NB4 (cell line): ENCODE measurements at regions not wholly inside any gene's neighbourhood (a gene's known extent, or its start where the extent isn't known, plus 50 kb on each side); places are given as distances from the start of the nearest gene placed in this dataset.
A peak's percentile ranks its signal among the peaks of the same experiment; 100 is the strongest.

Experiments
- DNase-seq: peaks from one replicate; pipeline ENCODE4 v3.0.0; 2010; ENCODE audit warnings: low read depth
- H3K4me3 ChIP-seq: one replicate; pipeline ENCODE4 v1.5.1; 2011; ENCODE audit warnings: mild to moderate bottlenecking, low read depth, low read length, moderate library complexity
- MYC ChIP-seq: IDR thresholded peaks from 2 replicates; pipeline ENCODE4 v1.6.1; 2011; ENCODE audit warnings: low read depth, low read length
- POLR2A ChIP-seq: IDR thresholded peaks from 2 replicates; pipeline ENCODE4 v1.6.1; 2011; ENCODE audit warnings: mild to moderate bottlenecking; ENCODE audit not compliant: insufficient read length; ENCODE audit errors: extremely low read depth
- TF ChIP-seq, protein P1 (sequence below): IDR thresholded peaks from 2 replicates; pipeline ENCODE4 v1.6.1; 2011; ENCODE audit warnings: low read depth, low read length
- TF ChIP-seq, protein P2 (sequence below): IDR thresholded peaks from one replicate; pipeline ENCODE4 v1.5.1; 2012; ENCODE audit warnings: low read depth, low read length

- TF ChIP-seq, protein P1, sequence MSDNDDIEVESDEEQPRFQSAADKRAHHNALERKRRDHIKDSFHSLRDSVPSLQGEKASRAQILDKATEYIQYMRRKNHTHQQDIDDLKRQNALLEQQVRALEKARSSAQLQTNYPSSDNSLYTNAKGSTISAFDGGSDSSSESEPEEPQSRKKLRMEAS: no peak
- TF ChIP-seq POLR2A (no peak), MYC (no peak)
- TF ChIP-seq, protein P2, sequence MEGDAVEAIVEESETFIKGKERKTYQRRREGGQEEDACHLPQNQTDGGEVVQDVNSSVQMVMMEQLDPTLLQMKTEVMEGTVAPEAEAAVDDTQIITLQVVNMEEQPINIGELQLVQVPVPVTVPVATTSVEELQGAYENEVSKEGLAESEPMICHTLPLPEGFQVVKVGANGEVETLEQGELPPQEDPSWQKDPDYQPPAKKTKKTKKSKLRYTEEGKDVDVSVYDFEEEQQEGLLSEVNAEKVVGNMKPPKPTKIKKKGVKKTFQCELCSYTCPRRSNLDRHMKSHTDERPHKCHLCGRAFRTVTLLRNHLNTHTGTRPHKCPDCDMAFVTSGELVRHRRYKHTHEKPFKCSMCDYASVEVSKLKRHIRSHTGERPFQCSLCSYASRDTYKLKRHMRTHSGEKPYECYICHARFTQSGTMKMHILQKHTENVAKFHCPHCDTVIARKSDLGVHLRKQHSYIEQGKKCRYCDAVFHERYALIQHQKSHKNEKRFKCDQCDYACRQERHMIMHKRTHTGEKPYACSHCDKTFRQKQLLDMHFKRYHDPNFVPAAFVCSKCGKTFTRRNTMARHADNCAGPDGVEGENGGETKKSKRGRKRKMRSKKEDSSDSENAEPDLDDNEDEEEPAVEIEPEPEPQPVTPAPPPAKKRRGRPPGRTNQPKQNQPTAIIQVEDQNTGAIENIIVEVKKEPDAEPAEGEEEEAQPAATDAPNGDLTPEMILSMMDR: no peak
- H3K4me3 ChIP-seq: no peak overlapping the region
- DNase-seq: no peak
Observed at GRCh38 chr3:86547692-86548091, 443.3 kb downstream of the VGLL3 start.

DNA sequence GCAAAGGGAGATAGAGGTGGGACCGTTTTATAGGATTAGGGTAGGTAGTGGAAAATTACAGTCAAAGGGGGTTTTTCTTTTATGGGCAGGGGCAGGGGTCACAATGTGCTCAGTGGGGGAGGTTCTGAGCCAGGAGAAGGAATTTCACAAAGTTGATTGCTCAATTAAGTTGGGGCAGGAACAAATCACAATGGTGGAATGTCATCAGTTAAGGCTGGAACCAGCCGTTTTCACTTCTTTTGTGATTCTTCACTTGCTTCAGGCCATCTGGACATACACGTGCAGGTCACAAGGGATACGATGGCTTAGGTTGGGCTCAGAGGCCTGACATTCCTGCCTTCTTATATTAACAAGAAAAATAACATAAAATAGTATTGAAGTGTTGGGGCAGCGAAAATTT, 453.8 kb downstream of the VGLL3 start:
- H3K4me3 ChIP-seq: no peak overlapping the region
- no peak for DNase-seq
- TF ChIP-seq POLR2A (no peak), MYC (no peak)
- TF ChIP-seq, protein P1: no peak
- TF ChIP-seq, protein P2: no peak

GRCh38 chr3:86519819-86520218, 471.1 kb downstream of the VGLL3 start:
- no peak overlapping the region for H3K4me3 ChIP-seq
- no peak for DNase-seq
- TF ChIP-seq MYC (no peak), POLR2A (no peak)
- TF ChIP-seq, protein P1: no peak
- TF ChIP-seq, protein P2: no peak

DNA sequence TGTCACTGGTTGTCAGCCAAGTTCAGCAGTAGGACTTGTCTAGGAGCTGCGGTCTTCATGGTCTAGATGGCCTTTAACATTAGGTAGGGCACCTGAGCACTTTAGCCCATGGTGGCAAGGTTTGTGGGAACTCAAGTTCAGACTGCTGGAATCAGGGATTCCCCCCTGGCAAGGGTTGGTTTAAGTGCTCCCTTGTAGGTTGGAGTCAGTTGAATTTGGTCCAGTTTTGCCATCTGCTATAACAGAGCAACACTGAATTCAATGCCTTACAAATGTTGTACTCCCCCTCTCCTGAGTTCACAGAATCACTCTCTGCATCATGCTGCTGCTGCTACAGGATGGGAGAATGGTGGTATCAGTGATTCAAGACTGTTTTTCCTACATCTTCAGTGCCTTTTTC, 509.3 kb downstream of the VGLL3 start:
- TF ChIP-seq, protein P2: no peak
- TF ChIP-seq POLR2A (no peak), MYC (no peak)
- TF ChIP-seq, protein P1: no peak
- H3K4me3 ChIP-seq: no peak overlapping the region
- DNase-seq: no peak

- peak; percentile 2 for DNase-seq
- TF ChIP-seq POLR2A: no peak
- TF ChIP-seq, protein P1: no peak
- TF ChIP-seq MYC: no peak
- TF ChIP-seq, protein P2: no peak
Observed at GRCh38 chr3:86481031-86481430, 509.9 kb downstream of the VGLL3 start.

DNA sequence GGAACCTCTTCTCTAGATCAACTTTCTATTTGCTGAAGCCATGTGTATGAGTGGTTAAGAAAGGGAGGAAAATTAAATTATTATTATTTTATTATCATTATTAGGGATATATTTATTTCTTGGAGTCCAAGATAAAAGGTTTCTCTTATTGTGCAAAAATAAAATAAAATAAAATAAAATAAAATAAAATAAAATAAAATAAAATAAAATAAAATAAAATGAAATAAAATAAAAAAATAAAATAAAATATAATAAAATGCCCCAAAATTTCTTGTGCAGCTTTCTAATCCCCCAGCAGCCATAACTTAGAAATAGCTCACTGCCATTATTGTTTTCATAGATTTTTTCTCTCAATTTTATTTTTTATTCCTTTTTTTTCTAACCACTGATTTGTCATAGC, 526.8 kb downstream of the VGLL3 start:
- TF ChIP-seq, protein P1: no peak
- TF ChIP-seq POLR2A (no peak), MYC (no peak)
- TF ChIP-seq, protein P2: no peak
- no peak overlapping the region for H3K4me3 ChIP-seq
- DNase-seq: no peak

More at GRCh38 chr3:86481031-86481430, 509.9 kb downstream of the VGLL3 start:
- H3K4me3 ChIP-seq: no peak overlapping the region
